ENCODE measurements at regions not wholly inside any gene's neighbourhood (a gene's known extent, or its start where the extent isn't known, plus 50 kb on each side); places are given as distances from the start of the nearest gene placed in this dataset.

- no peaks in the 10 kb centered on the region for H3K36me3 Mint-ChIP-seq (ENCODE audit: low read depth)
- no peak overlapping the region for H3K27ac Mint-ChIP-seq (ENCODE audit: unreplicated experiment)
- no peaks in the 10 kb centered on the region for H3K4me1 Mint-ChIP-seq
- peaks cover 28% of the 10 kb centered on the region for H3K27me3 Mint-ChIP-seq (ENCODE audit: low read depth)
- DNase-seq (ENCODE audit: low read depth, low spot score) = no peak
- peaks cover 7% of the 10 kb centered on the region for H3K9me3 Mint-ChIP-seq
- no peak for TF ChIP-seq CTCF (conservative IDR thresholded peaks at IDR 0.05)
- no peak overlapping the region for H3K4me3 Mint-ChIP-seq
These were observed 54.5 kb downstream of the ADRA2A start for GRCh38 chr10:111131168-111131799.

GRCh38 chr10:111137007-111137406 is 60.2 kb downstream of the ADRA2A start:
- TF ChIP-seq CTCF (conservative IDR thresholded peaks at IDR 0.05) = no peak
- Mint-ChIP-seq H3K4me3 (no peak overlapping the region), H3K9me3 (peaks cover 7% of the 10 kb centered on the region), H3K27ac (ENCODE audit: unreplicated experiment) (no peak overlapping the region), H3K27me3 (ENCODE audit: low read depth) (peaks cover 28% of the 10 kb centered on the region), H3K36me3 (ENCODE audit: low read depth) (no peaks in the 10 kb centered on the region), H3K4me1 (peaks cover 15% of the 10 kb centered on the region)
- DNase-seq (ENCODE audit: low read depth, low spot score) = no peak

- Mint-ChIP-seq H3K27me3 (ENCODE audit: low read depth) (peaks cover 31% of the 10 kb centered on the region), H3K36me3 (ENCODE audit: low read depth) (no peaks in the 10 kb centered on the region), H3K4me3 (no peak overlapping the region), H3K27ac (ENCODE audit: unreplicated experiment) (no peak overlapping the region), H3K4me1 (peaks cover 15% of the 10 kb centered on the region), H3K9me3 (peaks cover 4% of the 10 kb centered on the region)
- DNase-seq (ENCODE audit: low read depth, low spot score) = no peak
- TF ChIP-seq CTCF (conservative IDR thresholded peaks at IDR 0.05) = no peak
These were observed 60.8 kb downstream of the ADRA2A start for GRCh38 chr10:111137587-111137986.

GRCh38 chr10:111138544-111138943 is 61.7 kb downstream of the ADRA2A start:
- no peak for DNase-seq (ENCODE audit: low read depth, low spot score)
- no peak for TF ChIP-seq CTCF (conservative IDR thresholded peaks at IDR 0.05)
- H3K27me3 Mint-ChIP-seq (ENCODE audit: low read depth) = peaks cover 26% of the 10 kb centered on the region
- peaks cover 15% of the 10 kb centered on the region for H3K4me1 Mint-ChIP-seq
- peaks cover 2% of the 10 kb centered on the region for H3K9me3 Mint-ChIP-seq
- no peak overlapping the region for H3K4me3 Mint-ChIP-seq
- no peak overlapping the region for H3K27ac Mint-ChIP-seq (ENCODE audit: unreplicated experiment)
- H3K36me3 Mint-ChIP-seq (ENCODE audit: low read depth) = no peaks in the 10 kb centered on the region

- TF ChIP-seq CTCF (conservative IDR thresholded peaks at IDR 0.05) = no peak
- Mint-ChIP-seq H3K27ac (ENCODE audit: unreplicated experiment) (no peak overlapping the region), H3K4me1 (peaks cover 15% of the 10 kb centered on the region), H3K27me3 (ENCODE audit: low read depth) (peaks cover 22% of the 10 kb centered on the region), H3K9me3 (no peaks in the 10 kb centered on the region), H3K4me3 (no peak overlapping the region), H3K36me3 (ENCODE audit: low read depth) (no peaks in the 10 kb centered on the region)
- no peak for DNase-seq (ENCODE audit: low read depth, low spot score)
These were observed 62.7 kb downstream of the ADRA2A start for GRCh38 chr10:111139567-111139966.

All from neural crest cell (in vitro differentiated cells).